GM12878 (cell line): ENCODE measurements at regions not wholly inside any gene's neighbourhood (a gene's known extent, or its start where the extent isn't known, plus 50 kb on each side); places are given as distances from the start of the nearest gene placed in this dataset.

ENCODE experiments used
- ATAC-seq: fragments of 200-7000 bp; cut with Tn5 transposase; 3 replicates; pipeline ENCODE4 v1.9.1; 2020; ENCODE audit warnings: mild to moderate bottlenecking, moderate library complexity
- BruUV-seq: library from RNA; stranded (reverse); fragments of 400-500 nt; replicated peaks from 2 replicates; lab custom pipeline; 2021; lab: Mats Ljungman, UMichigan
- CTCF ChIA-PET: fragments of 300-600 bp; sonication (Branson Sonifier 250); formaldehyde crosslinking; extraction: SDS; loops from one replicate; lab custom pipeline; 2021; ENCODE audit warnings: inconsistent platforms; lab: Yijun Ruan, JAX
- POLR2A ChIA-PET: fragments of 350-600 bp; formaldehyde crosslinking; extraction: SDS; loops from one replicate; lab custom pipeline; 2021; ENCODE audit warnings: inconsistent platforms; lab: Charles Lee
- RAD21 ChIA-PET: fragments of 300-600 bp; sonication (Branson Sonifier 250); formaldehyde crosslinking; loops from one replicate; lab custom pipeline; 2023; ENCODE audit warnings: antibody characterized with exemption; ENCODE audit not compliant: unreplicated experiment; lab: Charles Lee
- SMC1A ChIA-PET: fragments of 300-600 bp; sonication (Branson Sonifier 250); formaldehyde crosslinking; loops from one replicate; lab custom pipeline; 2023; ENCODE audit not compliant: unreplicated experiment, uncharacterized antibody; lab: Charles Lee
- DNase-seq: peaks from one replicate; pipeline ENCODE4 v3.0.0-alpha.2; 2011; ENCODE audit warnings: low read depth, low spot score
- FAIRE-seq: peaks from 3 replicates; lab custom pipeline; 2011; peaks lifted over from hg19 to GRCh38; lab: Jason Lieb, UNC
- H2AFZ ChIP-seq: 2 replicates; pipeline ENCODE4 v1.6.0; 2011; ENCODE audit warnings: low read depth, low read length, control low read depth; ENCODE audit not compliant: control insufficient read depth
- H3K27ac ChIP-seq: 2 replicates; pipeline ENCODE4 v1.5.1; 2011; ENCODE audit warnings: control low read depth; ENCODE audit not compliant: control insufficient read depth, insufficient read depth
- H3K27me3 ChIP-seq, 2 experiments: replicated peaks in 1 of 2; 2 replicates each; pipeline versions ENCODE4 v1.6.0 to v1.6.1; 2011; ENCODE audit warnings: low read length in 1 of 2; ENCODE audit not compliant: control insufficient read depth in 2 of 2, insufficient read depth in 2 of 2
- H3K36me3 ChIP-seq, 2 experiments: 2 replicates each; pipeline ENCODE4 v1.5.1; 2011; ENCODE audit warnings: low read length in 1 of 2; ENCODE audit not compliant: control insufficient read depth in 2 of 2, insufficient read depth in 2 of 2
- H3K4me1 ChIP-seq: 2 replicates; pipeline ENCODE4 v1.6.1; 2011; ENCODE audit warnings: mild to moderate bottlenecking, low read length, moderate library complexity, mixed read lengths; ENCODE audit not compliant: control insufficient read depth, insufficient read depth
- H3K4me2 ChIP-seq: 2 replicates; pipeline ENCODE4 v1.6.0; 2011; ENCODE audit warnings: control low read depth; ENCODE audit not compliant: control insufficient read depth, insufficient read depth
- H3K4me3 ChIP-seq: fragments of 200-600 bp; sonication (generic); 2 replicates; pipeline ENCODE4 v1.5.1; 2016
- H3K79me2 ChIP-seq: 2 replicates; pipeline ENCODE4 v1.6.0; 2011; ENCODE audit warnings: low read length; ENCODE audit not compliant: control insufficient read depth, insufficient read depth
- H3K9ac ChIP-seq: 2 replicates; pipeline ENCODE4 v1.8.0; 2011; ENCODE audit warnings: low read length, control low read depth, mixed read lengths; ENCODE audit not compliant: control insufficient read depth, insufficient read depth
- H3K9me3 ChIP-seq: replicated peaks from 3 replicates; pipeline ENCODE4 v1.5.1; 2011; ENCODE audit warnings: mild to moderate bottlenecking, low read length; ENCODE audit not compliant: control insufficient read depth, insufficient read depth
- H4K20me1 ChIP-seq: 2 replicates; pipeline ENCODE4 v1.6.0; 2011; ENCODE audit not compliant: control insufficient read depth, insufficient read depth
- CBFB ChIP-seq: IDR thresholded peaks from 2 replicates; pipeline ENCODE4 v1.6.1; 2016; ENCODE audit warnings: antibody characterized with exemption, low read depth
- HDAC2 ChIP-seq: fragments of 200-600 bp; sonication (generic); IDR thresholded peaks from 2 replicates; pipeline ENCODE4 v1.6.1; 2017
- RAD21 ChIP-seq: IDR thresholded peaks from 2 replicates; pipeline ENCODE4 v1.6.1; 2011; ENCODE audit warnings: mild to moderate bottlenecking, low read depth, low read length, moderate library complexity; ENCODE audit not compliant: insufficient read depth
- RFX5 ChIP-seq: IDR thresholded peaks from 2 replicates; pipeline ENCODE4 v1.6.1; 2011; ENCODE audit warnings: low read depth, low read length, improper control_type of control experiment
- SRF ChIP-seq, 2 experiments: IDR thresholded peaks; 2 replicates each; pipeline ENCODE4 v1.6.1; 2011; ENCODE audit warnings: low read depth in 2 of 2, low read length in 2 of 2, mild to moderate bottlenecking in 1 of 2, moderate library complexity in 1 of 2
- SUPT20H ChIP-seq: IDR thresholded peaks from 2 replicates; pipeline ENCODE4 v1.6.1; 2011; ENCODE audit warnings: low read depth, mild to moderate bottlenecking, low read length, moderate library complexity, borderline replicate concordance; ENCODE audit not compliant: control insufficient read depth
- TAF1 ChIP-seq: IDR thresholded peaks from 2 replicates; pipeline ENCODE4 v1.6.1; 2011; ENCODE audit warnings: mild to moderate bottlenecking, low read depth, low read length, borderline replicate concordance
- TBL1XR1 ChIP-seq: IDR thresholded peaks from 2 replicates; pipeline ENCODE4 v1.6.1; 2012; ENCODE audit warnings: low read depth, low read length, improper control_type of control experiment
- TCF3 ChIP-seq: IDR thresholded peaks from 2 replicates; pipeline ENCODE4 v1.6.1; 2012; ENCODE audit warnings: low read depth, mild to moderate bottlenecking, low read length, borderline replicate concordance; ENCODE audit not compliant: insufficient read depth
- TCF7 ChIP-seq: IDR thresholded peaks from 2 replicates; pipeline ENCODE4 v1.6.1; 2014; ENCODE audit warnings: antibody characterized with exemption, borderline replicate concordance
- YY1 ChIP-seq: IDR thresholded peaks from 2 replicates; pipeline ENCODE4 v1.6.1; 2011; ENCODE audit warnings: low read depth, mild to moderate bottlenecking, low read length
- ZBED1 ChIP-seq: IDR thresholded peaks from 2 replicates; pipeline ENCODE4 v1.6.1; 2016; ENCODE audit warnings: borderline replicate concordance
- ZNF622 ChIP-seq: fragments of 450-650 bp; IDR thresholded peaks from 2 replicates; pipeline ENCODE4 v1.6.1; 2017; ENCODE audit warnings: mild to moderate bottlenecking, inconsistent platforms
- WGBS: methylation state at CpG from one replicate; pipeline ENCODE4 v1.1.6; 2016; ENCODE audit warnings: low lambda C conversion rate; ENCODE audit not compliant: insufficient replicate concordance, insufficient coverage; ENCODE audit errors: missing lambda C conversion rate; 5-methylcytosine and 5-hydroxymethylcytosine counted together
- in situ Hi-C: fragments of 300-500 bp; cut with MboI; formaldehyde crosslinking; loops from 9 replicates; pipeline ENCODE4 v1.14.3; 2018; ENCODE audit warnings: mixed read lengths
- intact Hi-C: fragments of 100-400 bp; cut with micrococcal nuclease; formaldehyde crosslinking; loops from one replicate; pipeline ENCODE4 v1.14.2; 2022; ENCODE audit not compliant: unreplicated experiment
- TF ChIP-seq, protein P1 (sequence below): fragments of 450-650 bp; IDR thresholded peaks from 2 replicates; pipeline ENCODE4 v1.6.1; 2017; ENCODE audit warnings: mild to moderate bottlenecking, low read depth, inconsistent platforms; ENCODE audit not compliant: poor library complexity, severe bottlenecking
- TF ChIP-seq, protein P2 (sequence below): IDR thresholded peaks from 2 replicates; pipeline ENCODE4 v1.6.1; 2011; ENCODE audit warnings: low read depth, mild to moderate bottlenecking, low read length, moderate library complexity, borderline replicate concordance; ENCODE audit errors: extremely low read depth
- TF ChIP-seq, protein P3 (sequence below): IDR thresholded peaks from 2 replicates; pipeline ENCODE4 v1.6.1; 2012; ENCODE audit warnings: low read depth, low read length, improper control_type of control experiment
- TF ChIP-seq, protein P4 (sequence below): fragments of 450-650 bp; formaldehyde crosslinking; IDR thresholded peaks from 2 replicates; pipeline ENCODE4 v1.5.0; 2022; ENCODE audit warnings: mild to moderate bottlenecking, missing genetic modification characterization

DNA sequence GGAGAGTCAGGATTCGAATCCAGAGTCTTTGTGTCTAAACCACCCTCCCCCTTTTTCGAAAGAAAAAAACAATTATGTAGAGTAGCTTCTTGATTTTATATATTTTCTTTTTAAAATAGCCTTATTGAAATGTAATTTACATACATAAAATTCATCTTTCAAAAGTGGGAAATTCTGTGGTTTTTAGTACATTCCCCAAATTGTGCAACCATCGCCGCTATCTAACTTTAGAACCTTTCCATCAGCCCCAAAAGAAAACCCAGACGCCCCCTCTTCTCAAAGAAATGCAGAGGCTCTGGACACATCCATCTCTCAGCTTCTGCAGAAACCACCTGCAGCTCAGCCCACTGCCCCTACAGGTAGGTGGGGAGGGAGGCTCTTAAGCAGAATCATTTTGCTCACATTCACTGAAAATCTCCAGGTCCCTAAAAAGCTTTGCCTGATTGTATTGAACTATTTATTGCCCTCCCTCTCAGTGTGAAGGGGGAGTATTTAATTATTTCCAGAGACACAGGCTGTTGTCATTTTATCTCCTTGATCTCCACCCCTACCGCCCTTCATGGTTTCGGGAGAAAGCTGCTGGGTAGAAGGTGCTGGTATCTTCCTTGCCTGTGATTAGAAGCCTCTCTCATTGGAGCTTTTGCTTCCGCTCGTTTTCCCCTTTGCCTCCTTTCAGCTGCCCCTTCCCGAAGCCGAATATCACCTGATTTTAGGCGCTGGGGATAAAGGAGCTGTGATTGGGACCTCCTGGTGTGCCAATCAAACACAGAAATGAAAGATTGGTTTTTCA, 68.7 kb upstream of the KCNG1 start (continued):
- TF ChIP-seq, protein P1, sequence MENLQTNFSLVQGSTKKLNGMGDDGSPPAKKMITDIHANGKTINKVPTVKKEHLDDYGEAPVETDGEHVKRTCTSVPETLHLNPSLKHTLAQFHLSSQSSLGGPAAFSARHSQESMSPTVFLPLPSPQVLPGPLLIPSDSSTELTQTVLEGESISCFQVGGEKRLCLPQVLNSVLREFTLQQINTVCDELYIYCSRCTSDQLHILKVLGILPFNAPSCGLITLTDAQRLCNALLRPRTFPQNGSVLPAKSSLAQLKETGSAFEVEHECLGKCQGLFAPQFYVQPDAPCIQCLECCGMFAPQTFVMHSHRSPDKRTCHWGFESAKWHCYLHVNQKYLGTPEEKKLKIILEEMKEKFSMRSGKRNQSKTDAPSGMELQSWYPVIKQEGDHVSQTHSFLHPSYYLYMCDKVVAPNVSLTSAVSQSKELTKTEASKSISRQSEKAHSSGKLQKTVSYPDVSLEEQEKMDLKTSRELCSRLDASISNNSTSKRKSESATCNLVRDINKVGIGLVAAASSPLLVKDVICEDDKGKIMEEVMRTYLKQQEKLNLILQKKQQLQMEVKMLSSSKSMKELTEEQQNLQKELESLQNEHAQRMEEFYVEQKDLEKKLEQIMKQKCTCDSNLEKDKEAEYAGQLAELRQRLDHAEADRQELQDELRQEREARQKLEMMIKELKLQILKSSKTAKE: no peak
- TF ChIP-seq TAF1: no peak
- TF ChIP-seq SRF (IDR thresholded peaks at IDR 0.05; ENCODE audit: low read depth in 2 of 2, low read length in 2 of 2): no peak
- TF ChIP-seq CBFB: no peak
- TF ChIP-seq, protein P2, sequence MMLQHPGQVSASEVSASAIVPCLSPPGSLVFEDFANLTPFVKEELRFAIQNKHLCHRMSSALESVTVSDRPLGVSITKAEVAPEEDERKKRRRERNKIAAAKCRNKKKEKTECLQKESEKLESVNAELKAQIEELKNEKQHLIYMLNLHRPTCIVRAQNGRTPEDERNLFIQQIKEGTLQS: no peak

DNA sequence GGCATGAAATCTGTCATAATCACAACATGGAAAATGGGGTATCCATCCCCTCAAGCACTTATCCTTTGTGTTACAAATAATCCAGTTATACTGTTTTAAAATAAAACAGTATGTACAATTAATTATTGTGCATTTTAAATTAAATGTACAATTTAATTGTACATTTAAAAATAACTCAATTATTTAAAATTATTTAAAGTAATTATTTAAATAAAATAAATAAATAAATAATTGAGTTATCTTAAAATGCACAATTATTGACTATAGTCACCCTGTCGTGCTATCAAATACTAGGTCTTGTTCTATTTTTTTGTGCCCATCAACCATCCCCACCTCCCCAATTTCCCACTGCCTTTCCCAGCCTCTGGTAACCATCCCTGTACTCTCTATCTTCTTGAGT, 66.9 kb upstream of the KCNG1 start:
- ChIA-PET RAD21 (no interaction called here), CTCF (no interaction called here), SMC1A (no interaction called here), POLR2A (no interaction called here)
- no peak overlapping the region for H3K9ac ChIP-seq
- no peaks in the 10 kb centered on the region for H3K4me1 ChIP-seq
- BruUV-seq: no TSS peak
- H3K9me3 ChIP-seq: no peaks in the 10 kb centered on the region
- H2AFZ ChIP-seq: no peak overlapping the region
- no peaks in the 10 kb centered on the region; a peak in 1 of 4 replicates for H3K27me3 ChIP-seq
- H3K4me3 ChIP-seq: no peak overlapping the region
- whole genome bisulfite sequencing: 0% methylated on average over 1 of the region's 1 CpG
- no peaks in the 10 kb centered on the region for H3K36me3 ChIP-seq
- FAIRE-seq (no peak), ATAC-seq (no peak), DNase-seq (no peak)
- intact Hi-C loops: no loop called here
- H4K20me1 ChIP-seq: no peaks in the 10 kb centered on the region
- H3K4me2 ChIP-seq: no peak overlapping the region
- no peaks in the 10 kb centered on the region for H3K79me2 ChIP-seq
- in situ Hi-C loops: no loop called here
- no peak overlapping the region for H3K27ac ChIP-seq
- TF ChIP-seq SUPT20H: no peak
- no peak for TF ChIP-seq TBL1XR1
- TF ChIP-seq YY1: no peak
- no peak for TF ChIP-seq TCF7
- TF ChIP-seq, protein P3, sequence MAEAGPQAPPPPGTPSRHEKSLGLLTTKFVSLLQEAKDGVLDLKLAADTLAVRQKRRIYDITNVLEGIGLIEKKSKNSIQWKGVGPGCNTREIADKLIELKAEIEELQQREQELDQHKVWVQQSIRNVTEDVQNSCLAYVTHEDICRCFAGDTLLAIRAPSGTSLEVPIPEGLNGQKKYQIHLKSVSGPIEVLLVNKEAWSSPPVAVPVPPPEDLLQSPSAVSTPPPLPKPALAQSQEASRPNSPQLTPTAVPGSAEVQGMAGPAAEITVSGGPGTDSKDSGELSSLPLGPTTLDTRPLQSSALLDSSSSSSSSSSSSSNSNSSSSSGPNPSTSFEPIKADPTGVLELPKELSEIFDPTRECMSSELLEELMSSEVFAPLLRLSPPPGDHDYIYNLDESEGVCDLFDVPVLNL: no peak
- TF ChIP-seq ZBED1: no peak
- no peak for TF ChIP-seq RAD21
- TF ChIP-seq, protein P4, sequence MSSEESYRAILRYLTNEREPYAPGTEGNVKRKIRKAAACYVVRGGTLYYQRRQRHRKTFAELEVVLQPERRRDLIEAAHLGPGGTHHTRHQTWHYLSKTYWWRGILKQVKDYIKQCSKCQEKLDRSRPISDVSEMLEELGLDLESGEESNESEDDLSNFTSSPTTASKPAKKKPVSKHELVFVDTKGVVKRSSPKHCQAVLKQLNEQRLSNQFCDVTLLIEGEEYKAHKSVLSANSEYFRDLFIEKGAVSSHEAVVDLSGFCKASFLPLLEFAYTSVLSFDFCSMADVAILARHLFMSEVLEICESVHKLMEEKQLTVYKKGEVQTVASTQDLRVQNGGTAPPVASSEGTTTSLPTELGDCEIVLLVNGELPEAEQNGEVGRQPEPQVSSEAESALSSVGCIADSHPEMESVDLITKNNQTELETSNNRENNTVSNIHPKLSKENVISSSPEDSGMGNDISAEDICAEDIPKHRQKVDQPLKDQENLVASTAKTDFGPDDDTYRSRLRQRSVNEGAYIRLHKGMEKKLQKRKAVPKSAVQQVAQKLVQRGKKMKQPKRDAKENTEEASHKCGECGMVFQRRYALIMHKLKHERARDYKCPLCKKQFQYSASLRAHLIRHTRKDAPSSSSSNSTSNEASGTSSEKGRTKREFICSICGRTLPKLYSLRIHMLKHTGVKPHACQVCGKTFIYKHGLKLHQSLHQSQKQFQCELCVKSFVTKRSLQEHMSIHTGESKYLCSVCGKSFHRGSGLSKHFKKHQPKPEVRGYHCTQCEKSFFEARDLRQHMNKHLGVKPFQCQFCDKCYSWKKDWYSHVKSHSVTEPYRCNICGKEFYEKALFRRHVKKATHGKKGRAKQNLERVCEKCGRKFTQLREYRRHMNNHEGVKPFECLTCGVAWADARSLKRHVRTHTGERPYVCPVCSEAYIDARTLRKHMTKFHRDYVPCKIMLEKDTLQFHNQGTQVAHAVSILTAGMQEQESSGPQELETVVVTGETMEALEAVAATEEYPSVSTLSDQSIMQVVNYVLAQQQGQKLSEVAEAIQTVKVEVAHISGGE (CRISPR knock-in tag): no peak
- no peak for TF ChIP-seq RFX5
- TF ChIP-seq ZNF622: no peak
- TF ChIP-seq HDAC2: no peak
- no peak for TF ChIP-seq TCF3
